ENCODE measurements at regions not wholly inside any gene's neighbourhood (a gene's known extent, or its start where the extent isn't known, plus 50 kb on each side); places are given as distances from the start of the nearest gene placed in this dataset.

GRCh38 chr1:181192316-181192715 is 103.8 kb downstream of the IER5 start:
- DNase-seq (ENCODE audit: low spot score in 2 of 2): peak in 1 of 2 donors; percentile 21
- TF ChIP-seq CTCF (IDR thresholded peaks at IDR 0.05): no peak
- no peak overlapping the region for H3K4me3 ChIP-seq
- peaks cover 3 to 4% of the 10 kb centered on the region in 2 donors for H3K4me1 ChIP-seq
- no peaks in the 10 kb centered on the region for H3K27me3 ChIP-seq
- intact Hi-C loops (cut with DNase I): loop anchor here (5.0 kb wide), 1 partner anchor 230 kb away; no protein-coding TSS in a partner anchor
- H3K36me3 ChIP-seq: no peaks in the 10 kb centered on the region
- no peaks in the 10 kb centered on the region for H3K9me3 ChIP-seq
- H3K27ac ChIP-seq: no peak overlapping the region

GRCh38 chr1:181202986-181203555 is 114.6 kb downstream of the IER5 start:
- TF ChIP-seq CTCF (IDR thresholded peaks at IDR 0.05): no peak
- no peaks in the 10 kb centered on the region for H3K27me3 ChIP-seq
- intact Hi-C loops (cut with DNase I): no loop called here

GRCh38 chr1:181204530-181204929 is 116.0 kb downstream of the IER5 start:
- Histone ChIP-seq H3K27ac (no peak overlapping the region), H3K9me3 (peaks cover 0 to 4% of the 10 kb centered on the region in 2 donors), H3K4me3 (no peak overlapping the region), H3K4me1 (no peaks in the 10 kb centered on the region), H3K27me3 (no peaks in the 10 kb centered on the region), H3K36me3 (no peaks in the 10 kb centered on the region)
- intact Hi-C loops (cut with DNase I): no loop called here
- TF ChIP-seq CTCF (IDR thresholded peaks at IDR 0.05): no peak
- DNase-seq (ENCODE audit: low spot score in 2 of 2): peak in 1 of 2 donors; percentile 21

More at GRCh38 chr1:181202986-181203555, 114.6 kb downstream of the IER5 start:
- H3K9me3 ChIP-seq: peaks cover 0 to 4% of the 10 kb centered on the region in 2 donors
- no peaks in the 10 kb centered on the region for H3K36me3 ChIP-seq
- H3K4me3 ChIP-seq: no peak overlapping the region
- no peaks in the 10 kb centered on the region for H3K4me1 ChIP-seq
- DNase-seq (ENCODE audit: low spot score in 2 of 2): peak in 1 of 2 donors; percentile 53
- H3K27ac ChIP-seq: no peak overlapping the region

- no peak overlapping the region for H3K4me3 ChIP-seq
- no peaks in the 10 kb centered on the region for H3K36me3 ChIP-seq
- H3K9me3 ChIP-seq: no peaks in the 10 kb centered on the region
- no peak overlapping the region for H3K27ac ChIP-seq
- DNase-seq (ENCODE audit: low spot score in 2 of 2): peak in 1 of 2 donors; percentile 37
- no peak for TF ChIP-seq CTCF (IDR thresholded peaks at IDR 0.05)
- H3K4me1 ChIP-seq: no peaks in the 10 kb centered on the region
- no peaks in the 10 kb centered on the region for H3K27me3 ChIP-seq
- intact Hi-C loops (cut with DNase I): no loop called here
These were observed 117.4 kb downstream of the IER5 start for GRCh38 chr1:181205901-181206300.

- no peak overlapping the region for H3K4me3 ChIP-seq
- no peaks in the 10 kb centered on the region for H3K27me3 ChIP-seq
- no peak overlapping the region for H3K27ac ChIP-seq
- TF ChIP-seq CTCF (IDR thresholded peaks at IDR 0.05): no peak
- no peaks in the 10 kb centered on the region for H3K36me3 ChIP-seq
- intact Hi-C loops (cut with DNase I): no loop called here
- H3K9me3 ChIP-seq: no peaks in the 10 kb centered on the region
- no peaks in the 10 kb centered on the region for H3K4me1 ChIP-seq
- DNase-seq (ENCODE audit: low spot score in 2 of 2): peak in 1 of 2 donors; percentile 58
These were observed 118.0 kb downstream of the IER5 start for GRCh38 chr1:181206513-181206912.

All from ascending aorta (tissue), 2 donors.